HCT116 (cell line): ENCODE measurements at regions not wholly inside any gene's neighbourhood (a gene's known extent, or its start where the extent isn't known, plus 50 kb on each side); places are given as distances from the start of the nearest gene placed in this dataset.

Experiments
- ATAC-seq: fragments of 200-7000 bp; cut with Tn5 transposase; 2 replicates; pipeline ENCODE4 v1.9.1; 2020; ENCODE audit warnings: mild to moderate bottlenecking, moderate library complexity
- BruUV-seq: library from RNA; stranded (reverse); fragments of 400-500 nt; replicated peaks from 2 replicates; lab custom pipeline; 2021; lab: Mats Ljungman, UMichigan
- CTCF ChIA-PET: fragments of 300-600 bp; sonication (Branson Sonifier 250); formaldehyde crosslinking; loops from one replicate; lab custom pipeline; 2021; ENCODE audit warnings: antibody characterized with exemption; lab: Charles Lee
- POLR2A ChIA-PET: fragments of 300-600, 350-600 bp; sonication (Branson Sonifier 250); formaldehyde crosslinking; loops from one replicate; lab custom pipeline; 2021; ENCODE audit warnings: antibody characterized with exemption; lab: Charles Lee
- RAD21 ChIA-PET, 2 experiments: fragments of 300-600 bp; sonication (Branson Sonifier 250); formaldehyde crosslinking; loops; one replicate each; lab custom pipeline; 2023; ENCODE audit warnings: low total read pairs in 2 of 2; ENCODE audit not compliant: uncharacterized antibody in 2 of 2, unreplicated experiment in 2 of 2, low non-redundant PET in 1 of 2; lab: Charles Lee
- DNase-seq: peaks from one replicate; pipeline ENCODE4 v3.0.0-alpha.2; 2010; ENCODE audit warnings: low read depth, low spot score
- H2AFZ ChIP-seq: fragments of 200-600 bp; shearing (Covaris generic), sonication (generic); 2 replicates; pipeline ENCODE4 v1.6.1; 2017; ENCODE audit warnings: low read depth, mixed run types, mixed read lengths, antibody characterized with exemption, low read length; ENCODE audit not compliant: poor library complexity, severe bottlenecking
- H3K27ac ChIP-seq: 2 replicates; pipeline ENCODE4 v1.5.1; 2012; ENCODE audit warnings: low read depth, low read length
- H3K27me3 ChIP-seq: fragments of 200-600 bp; sonication (generic); 2 replicates; pipeline ENCODE4 v1.6.1; 2016; ENCODE audit warnings: mixed run types, low read length, mixed read lengths; ENCODE audit not compliant: insufficient read depth
- H3K36me3 ChIP-seq, 2 experiments: fragments of 200-500 bp in 1 of 2; fragments of 200-600 bp in 1 of 2; sonication (Bioruptor generic) in 1 of 2; sonication (generic) in 1 of 2; 2 replicates each; pipeline versions ENCODE4 v1.5.1 to v1.6.1; 2014 to 2016; ENCODE audit warnings: low read length in 2 of 2, inconsistent platforms in 1 of 2, mixed read lengths in 1 of 2, mixed run types in 1 of 2; ENCODE audit not compliant: insufficient read depth in 2 of 2, control insufficient read depth in 1 of 2
- H3K4me1 ChIP-seq, 2 experiments: fragments of 200-600 bp in 1 of 2; sonication (generic) in 1 of 2; 2 replicates each; pipeline versions ENCODE4 v1.5.1 to v1.6.1; 2012 to 2017; ENCODE audit warnings: low read length in 2 of 2, inconsistent platforms in 1 of 2, mild to moderate bottlenecking in 1 of 2, mixed read lengths in 1 of 2, mixed run types in 1 of 2, moderate library complexity in 1 of 2; ENCODE audit not compliant: insufficient read depth in 2 of 2, control insufficient read depth in 1 of 2
- H3K4me2 ChIP-seq: fragments of 200-600 bp; sonication (generic); 2 replicates; pipeline ENCODE4 v1.6.1; 2017; ENCODE audit warnings: mixed run types, low read length, mixed read lengths
- H3K4me3 ChIP-seq, 2 experiments: fragments of 200-600 bp in 1 of 2; sonication (generic) in 1 of 2; replicated peaks in 1 of 2; 2 replicates each; pipeline ENCODE4 v1.5.1; 2011 to 2016; ENCODE audit warnings: low read length in 2 of 2, control low read depth in 1 of 2, low read depth in 1 of 2, mild to moderate bottlenecking in 1 of 2, mixed read lengths in 1 of 2, mixed run types in 1 of 2
- H3K79me2 ChIP-seq: fragments of 200-600 bp; sonication (generic); 2 replicates; pipeline ENCODE4 v1.6.1; 2017; ENCODE audit warnings: mild to moderate bottlenecking, mixed run types, low read length, moderate library complexity, mixed read lengths; ENCODE audit not compliant: insufficient read depth
- H3K9ac ChIP-seq: fragments of 200-600 bp; sonication (generic); 2 replicates; pipeline ENCODE4 v1.6.1; 2016; ENCODE audit warnings: low read length, mixed read lengths
- H3K9me2 ChIP-seq: fragments of 200-600 bp; sonication (generic), shearing (Covaris generic); 2 replicates; pipeline ENCODE4 v1.6.1; 2017; ENCODE audit warnings: mixed run types, mild to moderate bottlenecking, moderate library complexity; ENCODE audit not compliant: insufficient read depth
- H3K9me3 ChIP-seq, 2 experiments: fragments of 200-500 bp in 1 of 2; fragments of 200-600 bp in 1 of 2; sonication (Bioruptor generic) in 1 of 2; sonication (generic) in 1 of 2; 2 replicates each; pipeline ENCODE4 v1.6.1; 2014 to 2017; ENCODE audit warnings: low read length in 2 of 2, mixed read lengths in 2 of 2, inconsistent platforms in 1 of 2, low read depth in 1 of 2, mild to moderate bottlenecking in 1 of 2, mixed run types in 1 of 2, moderate library complexity in 1 of 2; ENCODE audit not compliant: control insufficient read depth in 1 of 2, insufficient read depth in 1 of 2
- H4K20me1 ChIP-seq: fragments of 200-600 bp; sonication (generic), shearing (Covaris generic); 2 replicates; pipeline ENCODE4 v1.6.1; 2017; ENCODE audit warnings: mixed run types, mild to moderate bottlenecking, moderate library complexity; ENCODE audit not compliant: insufficient read depth
- CBX3 ChIP-seq: IDR thresholded peaks from 2 replicates; pipeline ENCODE4 v1.6.1; 2012; ENCODE audit warnings: low read depth
- EGR1 ChIP-seq: IDR thresholded peaks from 2 replicates; pipeline ENCODE4 v1.6.1; 2012; ENCODE audit warnings: low read depth
- ELF1 ChIP-seq: IDR thresholded peaks from 2 replicates; pipeline ENCODE4 v1.6.1; 2012; ENCODE audit warnings: low read depth, borderline replicate concordance
- EZH2 ChIP-seq: fragments of 200-600 bp; sonication (generic); IDR thresholded peaks from 2 replicates; pipeline ENCODE4 v1.6.1; 2017; ENCODE audit warnings: antibody characterized with exemption, mixed run types
- EZH2phosphoT487 ChIP-seq: fragments of 200-600 bp; IDR thresholded peaks from 2 replicates; pipeline ENCODE4 v1.6.1; 2018; ENCODE audit warnings: antibody characterized with exemption, borderline replicate concordance
- MAX ChIP-seq: IDR thresholded peaks from 2 replicates; pipeline ENCODE4 v1.6.1; 2012
- POLR2A ChIP-seq: IDR thresholded peaks from 2 replicates; pipeline ENCODE4 v1.7.0; 2011; ENCODE audit warnings: borderline replicate concordance; ENCODE audit not compliant: insufficient read depth, insufficient read length; ENCODE audit errors: extremely low read depth
- RAD21 ChIP-seq: IDR thresholded peaks from 2 replicates; pipeline ENCODE4 v1.6.1; 2012; ENCODE audit warnings: low read depth, mild to moderate bottlenecking
- SP1 ChIP-seq: IDR thresholded peaks from 2 replicates; pipeline ENCODE4 v1.6.1; 2012; ENCODE audit warnings: low read depth
- YY1 ChIP-seq: IDR thresholded peaks from 2 replicates; pipeline ENCODE4 v1.6.1; 2011; ENCODE audit warnings: low read length, low read depth, moderate library complexity, mild to moderate bottlenecking; ENCODE audit not compliant: insufficient replicate concordance; ENCODE audit errors: extremely low read depth
- ZBTB33 ChIP-seq: IDR thresholded peaks from 2 replicates; pipeline ENCODE4 v1.6.1; 2011; ENCODE audit warnings: mild to moderate bottlenecking, low read length, moderate library complexity; ENCODE audit not compliant: insufficient replicate concordance; ENCODE audit errors: extremely low read depth
- intact Hi-C: fragments of 100-400 bp; cut with micrococcal nuclease; formaldehyde crosslinking; loops from 2 replicates; pipeline ENCODE4 v1.10.0; 2022

- Histone ChIP-seq H3K79me2 (no peaks in the 10 kb centered on the region), H3K9me3 (no peaks in the 10 kb centered on the region), H2AFZ (no peak overlapping the region), H3K4me3 (no peak overlapping the region), H3K9me2 (no peaks in the 10 kb centered on the region), H3K27me3 (no peaks in the 10 kb centered on the region), H3K9ac (no peak overlapping the region), H3K36me3 (no peaks in the 10 kb centered on the region), H4K20me1 (no peaks in the 10 kb centered on the region), H3K4me2 (no peak overlapping the region), H3K4me1 (no peaks in the 10 kb centered on the region), H3K27ac (no peak overlapping the region)
- TF ChIP-seq EZH2 (no peak), ELF1 (no peak), RAD21 (no peak), SP1 (no peak), CBX3 (no peak), ZBTB33 (no peak), POLR2A (no peak)
- POLR2A ChIA-PET, result no interaction called here
- RAD21 ChIA-PET, result no interaction called here
- no peak for DNase-seq
- intact Hi-C loops, result no loop called here
- no peak for ATAC-seq
- CTCF ChIA-PET, result no interaction called here
- BruUV-seq, result no TSS peak
Observed at GRCh38 chr1:59078070-59078800, 218.7 kb upstream of the FGGY start.

DNA sequence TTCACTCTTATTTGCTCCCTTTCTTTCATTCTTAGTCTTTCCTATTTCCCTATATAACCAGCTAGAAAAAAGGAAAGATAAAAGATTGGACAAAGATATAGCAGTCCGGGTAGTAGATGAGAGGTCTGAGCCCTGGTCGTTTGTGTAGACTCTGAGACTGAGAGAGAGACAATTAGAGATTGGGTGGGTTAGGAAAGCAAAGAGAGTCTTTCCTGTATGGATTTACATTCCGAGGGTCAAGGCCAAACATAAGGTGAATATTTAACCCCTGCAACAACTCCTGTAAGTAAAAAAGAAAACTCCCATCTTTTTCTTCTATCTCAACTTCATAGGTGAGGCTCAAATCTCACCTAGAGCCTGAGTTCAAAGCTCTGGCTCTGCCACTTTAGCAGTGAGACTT is 218.0 kb upstream of the FGGY start:
- Histone ChIP-seq H3K27ac (no peak overlapping the region), H3K27me3 (no peaks in the 10 kb centered on the region), H2AFZ (no peak overlapping the region), H4K20me1 (no peaks in the 10 kb centered on the region), H3K4me2 (no peak overlapping the region), H3K36me3 (no peaks in the 10 kb centered on the region), H3K9me3 (no peaks in the 10 kb centered on the region), H3K9me2 (no peaks in the 10 kb centered on the region), H3K79me2 (no peaks in the 10 kb centered on the region), H3K4me1 (no peaks in the 10 kb centered on the region), H3K4me3 (no peak overlapping the region), H3K9ac (no peak overlapping the region)
- no TSS peak for BruUV-seq
- DNase-seq, result no peak
- ChIA-PET POLR2A (no interaction called here), CTCF (no interaction called here), RAD21 (no interaction called here)
- no peak for ATAC-seq
- intact Hi-C loops, result no loop called here
- TF ChIP-seq EGR1, result no peak
- TF ChIP-seq EZH2phosphoT487, result no peak
- no peak for TF ChIP-seq YY1
- no peak for TF ChIP-seq MAX
- no peak for TF ChIP-seq CBX3
